ENCODE measurements at regions not wholly inside any gene's neighbourhood (a gene's known extent, or its start where the extent isn't known, plus 50 kb on each side); places are given as distances from the start of the nearest gene placed in this dataset.
"Not testable (repeated sequence)": the region's sequence is repeated elsewhere in the genome, so short reads cannot be mapped to it uniquely, and the experiment has no call there.

DNA sequence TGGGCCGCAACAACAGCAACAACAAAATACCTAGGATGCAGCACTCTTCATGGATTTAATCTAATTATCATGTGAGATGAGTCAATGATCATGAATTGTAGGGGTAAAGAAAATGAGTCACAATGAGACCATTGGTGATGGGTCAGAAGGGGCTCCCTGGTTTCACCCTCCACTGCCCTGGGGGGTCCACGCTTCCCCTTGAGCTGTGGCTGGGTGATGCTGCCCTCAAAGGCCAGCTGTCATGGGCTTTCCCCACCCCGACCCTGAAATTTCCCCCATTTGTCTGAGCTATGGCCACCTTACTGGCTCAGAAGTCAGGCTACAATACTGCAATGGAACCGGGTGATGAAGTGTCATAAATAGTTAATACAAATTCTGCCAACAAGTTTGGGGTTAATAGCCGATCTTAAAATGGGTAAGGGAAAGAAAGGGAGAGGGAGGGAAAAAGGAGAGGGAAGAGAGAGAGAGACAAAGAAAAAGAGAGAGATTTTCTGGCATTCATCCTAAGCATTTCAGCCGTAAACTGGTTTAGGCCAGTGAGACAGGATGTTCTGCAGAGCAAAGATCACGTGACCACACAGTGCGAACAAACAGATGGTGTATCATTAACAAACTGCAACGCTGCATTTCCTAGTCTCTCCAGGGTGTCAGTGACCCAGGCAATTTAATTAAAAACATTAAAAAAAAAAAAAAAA, 143.4 kb upstream of the ERRFI1 start:
- DNase-seq (ENCODE audit: low read depth) = peak; percentile 21

- DNase-seq (ENCODE audit: low read depth) = no peak
Observed at GRCh38 chr1:8167936-8168335, 141.8 kb upstream of the ERRFI1 start.

GRCh38 chr1:8166406-8166805, 140.3 kb upstream of the ERRFI1 start:
- no peak for DNase-seq (ENCODE audit: low read depth)

DNA sequence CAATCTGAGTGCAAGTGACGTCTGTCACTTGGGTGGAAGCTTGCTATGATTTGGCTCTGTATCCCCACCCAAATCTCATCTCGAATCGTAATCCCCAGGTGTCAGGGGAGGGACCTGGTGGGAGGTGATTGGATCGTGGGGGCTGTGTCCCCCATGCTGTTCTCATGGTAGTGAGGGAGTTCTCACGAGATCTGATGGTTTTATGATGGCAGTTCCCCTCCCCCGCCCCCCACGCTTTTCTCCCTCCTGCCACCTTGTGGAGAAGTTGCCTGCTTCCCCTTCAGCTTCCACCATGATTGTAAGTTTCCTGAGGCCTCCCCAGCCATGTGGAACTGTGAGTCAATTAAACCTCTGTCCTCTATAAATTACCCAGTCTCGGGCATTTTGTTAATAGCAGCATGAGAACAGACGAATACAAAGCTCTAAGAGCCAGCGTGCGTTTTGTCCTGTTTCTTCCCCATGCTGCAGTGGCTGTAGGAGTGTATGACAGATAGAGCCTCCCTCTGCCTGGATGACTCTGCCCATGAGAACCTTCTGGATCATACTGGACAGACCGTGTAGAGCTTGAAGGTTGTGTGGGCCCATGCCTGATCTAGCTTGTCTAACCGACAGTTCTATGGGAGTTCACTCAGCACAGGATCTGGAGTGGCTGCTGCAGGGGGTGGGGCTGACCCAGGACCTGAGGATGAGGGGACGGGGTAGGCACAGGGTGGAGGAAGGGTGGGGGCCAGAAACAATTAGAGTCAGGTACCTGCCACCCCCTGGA, 139.7 kb upstream of the ERRFI1 start:
- DNase-seq (ENCODE audit: low read depth) = no peak

GRCh38 chr1:8164670-8165069, 138.6 kb upstream of the ERRFI1 start:
- no peak for DNase-seq (ENCODE audit: low read depth)

DNA sequence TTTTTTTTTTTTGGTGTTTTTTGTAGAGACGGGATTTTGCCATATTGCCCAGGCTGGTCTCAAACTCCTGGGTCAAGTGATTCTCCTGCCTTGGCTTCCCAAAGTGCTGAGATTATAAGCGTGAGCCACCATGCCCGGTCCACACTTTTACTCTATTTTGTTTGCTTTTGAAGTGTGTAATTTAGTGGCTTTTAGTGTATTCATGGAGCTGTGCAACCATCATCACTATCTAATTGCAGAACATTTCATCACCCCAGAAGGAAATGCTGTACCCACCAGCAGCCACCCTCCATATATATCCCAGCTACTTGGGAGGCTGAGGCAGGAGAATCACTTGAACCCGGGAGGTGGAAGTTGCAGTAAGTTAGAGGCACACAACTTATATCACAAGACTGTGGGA, 136.9 kb upstream of the ERRFI1 start:
- no peak for DNase-seq (ENCODE audit: low read depth)

GRCh38 chr1:8162168-8162567, 136.1 kb upstream of the ERRFI1 start:
- DNase-seq (ENCODE audit: low read depth) = no peak

DNA sequence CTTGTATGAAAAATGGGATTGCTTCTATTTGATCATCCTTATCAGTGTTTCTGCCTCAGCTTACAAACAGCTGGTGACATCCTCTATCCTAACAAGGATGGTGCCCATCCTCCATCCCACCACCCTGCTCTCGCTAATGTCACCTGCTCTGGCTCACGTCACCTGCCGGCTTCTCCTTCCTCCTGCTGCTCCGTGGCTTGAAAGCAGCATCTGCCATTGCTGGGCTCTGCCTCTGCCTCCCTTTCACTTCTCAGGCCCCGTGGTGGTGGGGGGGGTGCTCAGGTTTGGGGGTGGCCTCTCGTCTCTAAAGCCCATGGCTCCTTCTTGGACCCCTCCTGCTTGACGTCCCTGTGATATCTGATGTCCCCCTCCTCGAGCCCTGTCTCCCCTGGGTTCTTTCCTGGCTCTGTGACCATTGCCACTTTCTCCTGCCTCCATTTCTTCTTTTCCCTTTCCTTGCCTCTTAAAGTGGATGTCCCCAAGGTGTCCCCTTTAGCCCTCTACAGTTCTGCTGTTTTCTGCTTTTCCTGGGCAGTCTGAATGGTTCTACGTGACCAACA, 135.5 kb upstream of the ERRFI1 start:
- no peak for DNase-seq (ENCODE audit: low read depth)

GRCh38 chr1:8159470-8160024, 133.4 kb upstream of the ERRFI1 start:
- no peak for DNase-seq (ENCODE audit: low read depth)

GRCh38 chr1:8158995-8159394, 132.9 kb upstream of the ERRFI1 start:
- DNase-seq (ENCODE audit: low read depth) = no peak

DNA sequence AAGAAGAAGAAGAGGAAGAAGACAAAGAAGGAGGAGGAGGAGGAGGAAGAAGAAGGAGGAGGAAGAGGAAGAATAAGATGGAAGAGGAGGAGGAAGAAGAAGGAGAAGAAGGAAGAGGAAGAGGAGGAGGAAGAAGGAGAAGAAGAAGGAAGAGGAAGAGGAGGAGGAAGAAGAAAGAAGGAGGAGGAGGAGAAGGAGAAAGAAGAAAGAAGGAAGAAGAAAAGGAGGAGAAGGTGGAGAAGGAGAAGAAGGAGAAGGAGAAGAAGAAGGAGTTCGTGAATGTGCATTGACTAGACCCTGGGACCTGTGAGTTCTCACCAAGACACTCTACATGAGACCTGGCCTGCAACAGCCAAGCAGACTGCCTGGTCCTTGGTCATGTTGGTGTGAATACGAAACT, 131.7 kb upstream of the ERRFI1 start:
- DNase-seq (ENCODE audit: low read depth) = no peak

DNA sequence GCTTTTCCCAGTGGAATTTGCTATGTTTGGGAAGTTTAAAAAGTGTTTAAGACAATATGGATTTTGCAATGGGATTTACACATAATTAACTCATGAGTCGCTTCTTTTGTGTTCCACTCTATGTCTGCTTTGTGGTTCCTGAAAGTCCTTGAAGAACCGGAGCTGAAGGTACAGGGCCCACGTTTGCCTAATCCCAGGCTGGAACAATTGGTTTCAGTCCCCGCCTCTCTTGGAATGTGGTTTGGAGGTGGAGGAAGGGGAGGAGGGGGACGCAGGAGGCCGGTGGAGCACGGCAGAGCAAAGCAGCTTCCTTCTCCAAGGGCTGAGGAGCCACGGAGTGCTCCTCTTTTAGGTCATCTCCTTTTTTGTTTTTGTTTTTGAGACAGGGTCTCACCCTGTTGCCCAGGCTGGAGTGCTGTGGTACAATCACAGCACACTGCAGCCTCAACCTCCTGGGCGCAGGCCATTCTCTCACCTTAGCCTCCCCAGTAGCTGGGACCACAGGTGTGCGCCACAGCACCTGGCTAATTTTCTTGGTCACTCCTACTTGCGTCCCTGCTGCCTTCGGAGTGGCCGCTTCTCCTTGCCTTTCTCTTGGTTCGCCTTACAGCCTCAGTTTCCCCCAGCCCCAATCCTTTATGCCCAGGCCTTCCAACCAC, 129.5 kb upstream of the ERRFI1 start:
- no peak for DNase-seq (ENCODE audit: low read depth)

DNA sequence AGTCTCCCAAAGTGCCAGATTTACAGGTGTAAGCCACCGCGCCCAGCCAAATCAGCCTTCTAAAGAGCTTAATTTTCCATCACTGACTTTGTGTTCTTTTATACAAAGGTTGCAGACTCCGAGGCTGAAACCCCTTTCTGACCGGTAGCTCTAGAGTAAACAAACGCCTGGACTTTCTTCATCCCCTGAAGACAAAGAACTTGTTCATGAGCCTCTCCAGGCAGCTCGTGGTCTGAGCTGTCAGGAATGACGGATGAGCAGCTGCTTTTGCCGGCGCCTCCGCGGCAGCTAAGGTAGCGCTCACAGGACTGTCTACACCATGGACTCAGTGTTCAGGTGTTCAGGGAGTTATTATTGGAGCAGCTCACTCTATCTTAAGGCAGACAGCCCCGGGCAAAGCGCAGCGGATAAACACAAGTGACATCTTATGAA, 128.5 kb upstream of the ERRFI1 start:
- DNase-seq (ENCODE audit: low read depth) = no peak

GRCh38 chr1:8153961-8154360, 127.9 kb upstream of the ERRFI1 start:
- no peak for DNase-seq (ENCODE audit: low read depth)

DNA sequence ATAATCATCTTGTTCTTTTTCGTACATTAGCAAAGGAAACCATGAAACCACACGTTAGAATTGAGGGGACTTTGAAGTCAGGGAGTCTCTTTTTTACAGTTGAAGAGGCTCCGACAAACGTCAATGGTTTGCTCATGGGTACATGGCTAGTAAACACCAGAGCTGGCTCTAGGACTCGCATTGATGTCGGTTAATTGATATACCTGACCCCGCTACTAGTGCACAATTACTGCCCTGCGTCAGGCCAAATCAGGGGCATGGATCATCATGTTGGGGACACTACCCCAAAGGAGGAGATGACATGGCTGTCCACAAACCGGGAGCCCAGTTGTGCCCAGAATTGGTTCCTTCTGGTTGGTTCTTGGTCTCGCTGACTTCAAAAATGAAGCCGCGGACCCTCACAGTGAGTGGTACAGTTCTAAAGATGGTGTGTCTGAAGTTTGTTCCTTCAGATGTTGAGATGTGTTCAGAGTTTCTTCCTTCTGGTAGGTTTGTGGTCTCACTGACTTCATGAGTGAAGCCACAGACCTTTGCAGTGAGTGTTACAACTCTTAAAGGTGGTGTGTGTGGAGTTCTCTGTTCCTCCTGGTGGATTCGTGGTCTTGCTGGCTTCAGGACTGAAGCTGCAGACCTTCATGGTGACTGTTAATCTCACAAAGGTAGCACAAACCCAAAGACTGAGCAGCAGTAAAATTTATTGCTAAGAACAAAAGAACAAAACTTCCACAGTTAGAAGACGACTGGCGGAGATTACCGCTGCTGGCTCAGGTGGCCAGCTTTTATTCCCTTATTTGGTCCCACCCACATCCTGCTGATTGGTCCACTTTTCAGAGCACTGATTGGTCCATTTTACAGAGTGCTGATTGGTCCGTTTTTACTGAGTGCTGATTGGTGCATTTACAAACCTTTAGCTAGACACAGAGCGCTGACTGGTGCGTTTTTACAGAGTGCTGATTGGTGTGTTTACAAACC, 126.9 kb upstream of the ERRFI1 start:
- peak; percentile 14 for DNase-seq (ENCODE audit: low read depth)

DNA sequence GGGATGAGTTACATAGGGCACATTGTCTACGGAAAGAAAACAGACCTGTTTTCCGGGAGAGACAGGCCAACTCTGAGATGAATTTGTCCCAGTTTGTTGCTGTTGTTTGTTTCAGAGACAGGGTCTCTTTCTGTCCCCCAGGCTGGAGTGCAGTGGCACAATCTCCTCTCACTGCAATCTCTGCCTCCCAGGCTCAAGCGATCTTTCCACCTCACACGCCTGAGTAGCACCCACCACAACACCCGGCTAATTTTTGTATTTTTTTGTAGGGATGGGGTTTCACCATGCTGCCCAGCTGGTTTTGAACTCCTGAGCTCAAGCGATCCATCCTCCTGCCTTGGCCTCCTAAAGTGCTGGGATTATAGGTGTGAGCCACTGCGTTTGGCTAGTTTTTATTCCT, 125.5 kb upstream of the ERRFI1 start:
- no peak for DNase-seq (ENCODE audit: low read depth)

GRCh38 chr1:8149756-8150155, 123.6 kb upstream of the ERRFI1 start:
- DNase-seq (ENCODE audit: low read depth) = not testable (repeated sequence)

- no peak for DNase-seq (ENCODE audit: low read depth)
Observed at GRCh38 chr1:8147956-8148355, 121.8 kb upstream of the ERRFI1 start.

GRCh38 chr1:8146257-8146855, 120.2 kb upstream of the ERRFI1 start:
- DNase-seq (ENCODE audit: low read depth) = no peak

DNA sequence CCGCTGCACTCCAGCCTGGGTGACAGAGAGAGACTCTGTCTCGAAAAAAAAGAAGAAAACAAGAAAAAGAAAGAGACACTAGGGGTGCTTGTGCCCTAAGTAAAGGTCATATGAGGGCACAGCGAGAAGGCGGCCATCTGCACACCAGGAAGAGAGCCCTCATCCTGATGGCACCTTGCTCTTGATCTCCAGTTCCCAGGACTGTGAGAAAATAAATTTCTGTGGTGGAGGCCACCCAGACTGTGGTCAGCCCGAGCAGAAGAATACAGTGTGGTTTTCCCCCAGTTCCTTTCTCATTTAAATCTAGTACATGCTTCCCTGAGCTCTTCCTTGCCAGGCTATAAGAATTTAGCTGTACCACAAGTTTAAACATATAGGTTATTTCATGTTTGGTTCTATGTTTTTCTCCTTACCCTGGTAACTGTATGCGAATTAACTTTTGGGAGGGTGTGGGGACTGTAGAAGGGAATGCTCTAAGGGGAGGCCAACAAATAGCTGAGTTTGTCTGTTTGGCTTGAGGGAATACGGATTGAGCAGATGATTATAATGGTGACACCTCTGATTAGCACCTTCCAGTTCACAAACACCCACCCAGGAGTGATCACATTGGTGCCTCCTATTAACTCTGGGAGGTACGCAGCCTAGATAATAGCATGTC, 119.6 kb upstream of the ERRFI1 start:
- DNase-seq (ENCODE audit: low read depth) = no peak
